ENCODE measurements at regions not wholly inside any gene's neighbourhood (a gene's known extent, or its start where the extent isn't known, plus 50 kb on each side); places are given as distances from the start of the nearest gene placed in this dataset.

GRCh38 chr22:25475257-25476022, 89.0 kb upstream of the GRK3 start:
- no peak overlapping the region for H4K8ac ChIP-seq (ENCODE audit: low read depth, low read length)
- H3K14ac ChIP-seq (ENCODE audit: low read length) = no peak overlapping the region
- H3K18ac ChIP-seq (ENCODE audit: low read length) = no peak overlapping the region
- H4K91ac ChIP-seq (ENCODE audit: low read depth, low read length, poor library complexity) = no peak overlapping the region
- H3K27ac ChIP-seq (replicated peaks; ENCODE audit: low read length) = no peak overlapping the region
- no peak overlapping the region for H3K23ac ChIP-seq (ENCODE audit: low read depth, low read length, poor library complexity)
- no peak overlapping the region for H3K4me3 ChIP-seq (ENCODE audit: low read length in 2 of 2)
- H3K79me1 ChIP-seq (ENCODE audit: low read depth, low read length) = no peaks in the 10 kb centered on the region
- no peak overlapping the region for H2BK12ac ChIP-seq (ENCODE audit: low read length)
- peaks cover 9 to 39% of the 10 kb centered on the region in 2 donors for H3K36me3 ChIP-seq (replicated peaks in 1 of 2; ENCODE audit: control insufficient read depth in 2 of 2, insufficient read depth in 2 of 2, low read length in 2 of 2)
- H2BK120ac ChIP-seq (ENCODE audit: low read depth, low read length) = no peak overlapping the region
- no peak overlapping the region for H3K9ac ChIP-seq (ENCODE audit: low read depth, low read length, poor library complexity)
- no peak overlapping the region for H3K4me2 ChIP-seq (ENCODE audit: insufficient read depth, low read length, poor library complexity, severe bottlenecking)
- no CpG with 5 or more reads among the region's 16 CpGs for WGBS, 2 donors (ENCODE audit: extremely low coverage in 2 of 2, insufficient read length in 2 of 2, insufficient replicate concordance in 1 of 2)
- no peak overlapping the region for H2BK15ac ChIP-seq (ENCODE audit: low read length)
- peaks cover 0 to 2% of the 10 kb centered on the region in 2 donors for H3K4me1 ChIP-seq (ENCODE audit: control insufficient read depth in 2 of 2, insufficient read depth in 1 of 2, low read depth in 1 of 2, low read length in 2 of 2)
- no peak overlapping the region for H2AFZ ChIP-seq (ENCODE audit: low read length)
- H3K27me3 ChIP-seq (ENCODE audit: control insufficient read depth in 3 of 3, insufficient read depth in 3 of 3, low read depth in 1 of 3, low read length in 3 of 3) = no peaks in the 10 kb centered on the region
- no peak overlapping the region for H2BK5ac ChIP-seq (ENCODE audit: low read length)
- H3K4ac ChIP-seq (ENCODE audit: low read length) = no peak overlapping the region
- no peak overlapping the region for H2AK5ac ChIP-seq (ENCODE audit: low read depth, low read length)
- no peak for DNase-seq (ENCODE audit: low spot score)
- peaks cover 8 to 10% of the 10 kb centered on the region in 2 donors for H3K9me3 ChIP-seq (replicated peaks in 1 of 2; ENCODE audit: control insufficient read depth in 2 of 2, insufficient read depth in 1 of 2, low read depth in 1 of 2, low read length in 2 of 2)

- H4K8ac ChIP-seq (ENCODE audit: low read depth, low read length) = no peak overlapping the region
- H2BK15ac ChIP-seq (ENCODE audit: low read length) = no peak overlapping the region
- H2AK5ac ChIP-seq (ENCODE audit: low read depth, low read length) = no peak overlapping the region
- WGBS, 2 donors (ENCODE audit: extremely low coverage in 2 of 2, insufficient read length in 2 of 2, insufficient replicate concordance in 1 of 2) = no CpG with 5 or more reads among the region's 3 CpGs
- no peak overlapping the region for H2BK5ac ChIP-seq (ENCODE audit: low read length)
- H3K14ac ChIP-seq (ENCODE audit: low read length) = no peak overlapping the region
- no peaks in the 10 kb centered on the region for H3K27me3 ChIP-seq (ENCODE audit: control insufficient read depth in 3 of 3, insufficient read depth in 3 of 3, low read depth in 1 of 3, low read length in 3 of 3)
- H3K27ac ChIP-seq (replicated peaks; ENCODE audit: low read length) = no peak overlapping the region
- peaks cover 0 to 2% of the 10 kb centered on the region in 2 donors for H3K4me1 ChIP-seq (ENCODE audit: control insufficient read depth in 2 of 2, insufficient read depth in 1 of 2, low read depth in 1 of 2, low read length in 2 of 2)
- no peak overlapping the region for H3K4ac ChIP-seq (ENCODE audit: low read length)
- no peak overlapping the region for H3K18ac ChIP-seq (ENCODE audit: low read length)
- DNase-seq (ENCODE audit: low spot score) = no peak
- no peak overlapping the region for H2BK120ac ChIP-seq (ENCODE audit: low read depth, low read length)
- H2AFZ ChIP-seq (ENCODE audit: low read length) = no peak overlapping the region
- no peak overlapping the region for H3K4me2 ChIP-seq (ENCODE audit: insufficient read depth, low read length, poor library complexity, severe bottlenecking)
- no peak overlapping the region for H2BK12ac ChIP-seq (ENCODE audit: low read length)
- peaks cover 10 to 49% of the 10 kb centered on the region in 2 donors for H3K36me3 ChIP-seq (replicated peaks in 1 of 2; ENCODE audit: control insufficient read depth in 2 of 2, insufficient read depth in 2 of 2, low read length in 2 of 2)
- H4K91ac ChIP-seq (ENCODE audit: low read depth, low read length, poor library complexity) = no peak overlapping the region
- no peak overlapping the region for H3K4me3 ChIP-seq (ENCODE audit: low read length in 2 of 2)
- H3K23ac ChIP-seq (ENCODE audit: low read depth, low read length, poor library complexity) = no peak overlapping the region
- H3K9me3 ChIP-seq (replicated peaks in 1 of 2; ENCODE audit: control insufficient read depth in 2 of 2, insufficient read depth in 1 of 2, low read depth in 1 of 2, low read length in 2 of 2) = peaks cover 8 to 13% of the 10 kb centered on the region in 2 donors
- no peak overlapping the region for H3K9ac ChIP-seq (ENCODE audit: low read depth, low read length, poor library complexity)
- no peaks in the 10 kb centered on the region for H3K79me1 ChIP-seq (ENCODE audit: low read depth, low read length)
Observed at GRCh38 chr22:25477358-25477757, 87.1 kb upstream of the GRK3 start.

GRCh38 chr22:25478111-25478510, 86.4 kb upstream of the GRK3 start:
- no peak for DNase-seq (ENCODE audit: low spot score)
- Histone ChIP-seq H3K4me2 (ENCODE audit: insufficient read depth, low read length, poor library complexity, severe bottlenecking) (no peak overlapping the region), H3K4ac (ENCODE audit: low read length) (no peak overlapping the region), H4K8ac (ENCODE audit: low read depth, low read length) (no peak overlapping the region), H2BK12ac (ENCODE audit: low read length) (no peak overlapping the region), H3K18ac (ENCODE audit: low read length) (no peak overlapping the region), H3K27ac (replicated peaks; ENCODE audit: low read length) (no peak overlapping the region), H3K9me3 (replicated peaks in 1 of 2; ENCODE audit: control insufficient read depth in 2 of 2, insufficient read depth in 1 of 2, low read depth in 1 of 2, low read length in 2 of 2) (peaks cover 8 to 13% of the 10 kb centered on the region in 2 donors), H3K79me1 (ENCODE audit: low read depth, low read length) (no peaks in the 10 kb centered on the region), H2AFZ (ENCODE audit: low read length) (no peak overlapping the region), H3K14ac (ENCODE audit: low read length) (no peak overlapping the region), H2BK15ac (ENCODE audit: low read length) (no peak overlapping the region), H4K91ac (ENCODE audit: low read depth, low read length, poor library complexity) (no peak overlapping the region), H3K4me3 (ENCODE audit: low read length in 2 of 2) (no peak overlapping the region), H3K23ac (ENCODE audit: low read depth, low read length, poor library complexity) (no peak overlapping the region), H3K4me1 (ENCODE audit: control insufficient read depth in 2 of 2, insufficient read depth in 1 of 2, low read depth in 1 of 2, low read length in 2 of 2) (peaks cover 0 to 2% of the 10 kb centered on the region in 2 donors), H2BK5ac (ENCODE audit: low read length) (no peak overlapping the region), H2BK120ac (ENCODE audit: low read depth, low read length) (no peak overlapping the region), H3K9ac (ENCODE audit: low read depth, low read length, poor library complexity) (no peak overlapping the region), H3K27me3 (ENCODE audit: control insufficient read depth in 3 of 3, insufficient read depth in 3 of 3, low read depth in 1 of 3, low read length in 3 of 3) (no peaks in the 10 kb centered on the region), H3K36me3 (replicated peaks in 1 of 2; ENCODE audit: control insufficient read depth in 2 of 2, insufficient read depth in 2 of 2, low read length in 2 of 2) (peaks cover 10 to 57% of the 10 kb centered on the region in 2 donors), H2AK5ac (ENCODE audit: low read depth, low read length) (no peak overlapping the region)
- no CpG with 5 or more reads among the region's 3 CpGs for whole genome bisulfite sequencing, 2 donors (ENCODE audit: extremely low coverage in 2 of 2, insufficient read length in 2 of 2, insufficient replicate concordance in 1 of 2)

GRCh38 chr22:25478528-25478927, 85.9 kb upstream of the GRK3 start:
- Histone ChIP-seq H3K14ac (ENCODE audit: low read length) (no peak overlapping the region), H3K9me3 (replicated peaks in 1 of 2; ENCODE audit: control insufficient read depth in 2 of 2, insufficient read depth in 1 of 2, low read depth in 1 of 2, low read length in 2 of 2) (peaks cover 8 to 13% of the 10 kb centered on the region in 2 donors), H2BK15ac (ENCODE audit: low read length) (no peak overlapping the region), H3K79me1 (ENCODE audit: low read depth, low read length) (no peaks in the 10 kb centered on the region), H3K4ac (ENCODE audit: low read length) (no peak overlapping the region), H2BK120ac (ENCODE audit: low read depth, low read length) (no peak overlapping the region), H3K27ac (replicated peaks; ENCODE audit: low read length) (no peak overlapping the region), H2AK5ac (ENCODE audit: low read depth, low read length) (no peak overlapping the region), H2AFZ (ENCODE audit: low read length) (no peak overlapping the region), H2BK12ac (ENCODE audit: low read length) (no peak overlapping the region), H3K4me1 (ENCODE audit: control insufficient read depth in 2 of 2, insufficient read depth in 1 of 2, low read depth in 1 of 2, low read length in 2 of 2) (peaks cover 0 to 2% of the 10 kb centered on the region in 2 donors), H3K18ac (ENCODE audit: low read length) (no peak overlapping the region), H4K91ac (ENCODE audit: low read depth, low read length, poor library complexity) (no peak overlapping the region), H3K36me3 (replicated peaks in 1 of 2; ENCODE audit: control insufficient read depth in 2 of 2, insufficient read depth in 2 of 2, low read length in 2 of 2) (peaks cover 13 to 60% of the 10 kb centered on the region in 2 donors), H3K23ac (ENCODE audit: low read depth, low read length, poor library complexity) (no peak overlapping the region), H3K4me3 (ENCODE audit: low read length in 2 of 2) (no peak overlapping the region), H2BK5ac (ENCODE audit: low read length) (no peak overlapping the region), H3K4me2 (ENCODE audit: insufficient read depth, low read length, poor library complexity, severe bottlenecking) (no peak overlapping the region), H3K9ac (ENCODE audit: low read depth, low read length, poor library complexity) (no peak overlapping the region), H3K27me3 (ENCODE audit: control insufficient read depth in 3 of 3, insufficient read depth in 3 of 3, low read depth in 1 of 3, low read length in 3 of 3) (no peaks in the 10 kb centered on the region), H4K8ac (ENCODE audit: low read depth, low read length) (no peak overlapping the region)
- no peak for DNase-seq (ENCODE audit: low spot score)
- no CpG with 5 or more reads among the region's 2 CpGs for WGBS, 2 donors (ENCODE audit: extremely low coverage in 2 of 2, insufficient read length in 2 of 2, insufficient replicate concordance in 1 of 2)

Measured in neuronal stem cell (in vitro differentiated cells).